HG03565 (cell line): ENCODE measurements at regions not wholly inside any gene's neighbourhood (a gene's known extent, or its start where the extent isn't known, plus 50 kb on each side); places are given as distances from the start of the nearest gene placed in this dataset.
"Not testable (repeated sequence)": the region's sequence is repeated elsewhere in the genome, so short reads cannot be mapped to it uniquely, and the experiment has no call there.

ENCODE experiments used
- ATAC-seq: cut with Tn5 transposase; IDR thresholded peaks from one replicate; pipeline ENCODE4 v1.9.1; 2021; ENCODE audit warnings: mild to moderate bottlenecking, moderate library complexity; ENCODE audit not compliant: unreplicated experiment

DNA sequence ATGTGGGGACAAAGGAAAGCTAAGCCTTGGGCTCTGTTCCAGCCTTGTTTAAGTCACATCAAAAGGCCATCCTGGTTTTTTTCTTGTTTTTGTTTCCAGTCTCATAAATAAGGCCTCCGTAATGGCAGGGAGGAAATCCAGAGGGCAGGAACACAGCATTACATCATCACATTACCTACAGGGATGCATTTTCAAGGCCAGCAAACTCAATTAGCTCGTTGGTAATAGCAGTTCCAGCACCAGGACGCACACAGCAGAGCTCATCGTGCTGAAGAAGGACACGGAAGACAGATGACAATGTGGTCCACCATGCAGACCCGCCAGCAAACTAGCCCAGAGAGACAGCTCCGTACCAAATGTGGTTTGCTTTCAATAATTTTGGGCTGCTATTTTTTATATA is 1209.2 kb downstream of the TYW1 start:
- ATAC-seq = no peak

DNA sequence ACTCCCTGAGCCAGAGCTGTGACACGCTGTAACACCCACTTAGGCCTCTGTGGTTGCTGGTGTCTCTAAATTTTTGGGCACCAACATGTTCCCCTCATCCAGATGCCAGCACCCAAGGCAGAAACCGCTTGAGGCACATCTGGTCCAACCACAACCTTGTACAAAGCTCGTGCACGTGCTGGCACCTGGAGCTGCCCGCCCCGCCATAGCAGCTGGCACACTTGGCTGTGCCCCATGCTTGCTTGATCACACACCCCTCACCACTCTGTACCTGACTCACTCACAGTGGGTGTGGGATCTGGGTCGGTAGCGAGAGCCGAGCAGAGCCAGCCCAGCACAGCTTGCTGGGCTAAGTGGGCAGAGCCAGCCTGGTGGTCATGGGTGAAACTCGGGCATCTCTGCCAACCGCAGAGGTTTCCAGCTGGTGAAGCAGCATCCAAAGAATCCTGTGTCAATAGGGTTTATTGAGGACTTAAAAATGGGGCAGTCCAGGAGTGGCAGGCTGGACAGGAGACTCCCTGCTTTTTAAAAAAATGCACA is 1210.4 kb downstream of the TYW1 start:
- no peak for ATAC-seq

DNA sequence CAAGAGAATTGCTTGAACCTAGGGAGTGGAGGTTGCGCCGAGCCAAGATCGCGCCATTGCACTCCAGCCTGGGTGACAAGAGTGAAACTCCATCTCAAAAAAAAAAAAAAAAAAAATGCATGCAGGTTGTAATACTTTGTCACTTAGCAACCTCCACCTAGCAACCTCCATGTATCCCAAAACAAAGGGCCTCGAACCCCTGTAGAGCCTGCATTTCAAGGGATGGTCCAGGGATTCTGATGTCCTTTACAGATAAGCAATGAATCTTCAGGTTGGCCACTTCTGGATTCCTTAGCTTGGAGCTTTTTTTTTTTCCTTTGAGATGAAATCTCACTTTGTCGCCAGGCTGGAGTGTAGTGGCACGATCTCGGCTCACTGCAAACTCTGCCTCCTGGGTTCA is 1211.0 kb downstream of the TYW1 start:
- ATAC-seq = no peak

DNA sequence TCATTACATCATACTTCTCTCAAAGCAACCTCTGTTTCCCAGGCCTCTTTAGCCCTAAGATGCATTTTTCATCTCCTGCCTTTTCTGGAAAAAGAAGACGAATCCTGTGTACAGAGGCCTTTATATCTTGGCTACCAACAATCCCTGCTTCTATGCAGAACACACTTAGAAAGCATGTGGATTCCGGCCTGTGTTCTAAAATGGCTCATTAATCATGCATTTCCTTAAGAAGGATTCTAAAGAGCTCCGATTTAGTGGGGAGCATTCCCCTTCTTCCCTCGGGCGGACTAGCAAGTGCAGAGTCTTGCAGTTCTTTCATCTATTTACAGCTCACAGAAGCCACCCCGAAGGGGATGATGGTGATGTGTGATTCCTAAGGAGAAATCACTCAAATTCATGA is 1212.9 kb downstream of the TYW1 start:
- no peak for ATAC-seq

DNA sequence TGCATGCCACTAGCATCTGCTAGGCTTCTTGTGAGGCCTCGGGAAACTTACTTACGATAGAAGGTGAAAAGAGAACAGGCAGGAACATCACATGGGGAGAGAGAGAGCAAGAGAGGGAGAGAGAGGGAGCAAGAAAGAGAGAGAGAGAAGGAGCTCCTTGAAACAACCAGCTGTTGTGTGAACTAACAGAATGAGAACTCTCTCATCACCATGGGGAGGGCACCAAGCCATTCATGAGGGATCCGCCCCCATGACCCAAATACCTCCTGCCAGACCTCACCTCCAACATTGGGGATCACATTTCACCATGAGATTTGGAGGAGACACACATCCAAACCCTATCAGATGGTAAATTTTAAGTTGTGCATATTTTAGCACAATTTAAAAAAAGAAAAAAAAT is 1217.2 kb downstream of the TYW1 start:
- no peak for ATAC-seq

DNA sequence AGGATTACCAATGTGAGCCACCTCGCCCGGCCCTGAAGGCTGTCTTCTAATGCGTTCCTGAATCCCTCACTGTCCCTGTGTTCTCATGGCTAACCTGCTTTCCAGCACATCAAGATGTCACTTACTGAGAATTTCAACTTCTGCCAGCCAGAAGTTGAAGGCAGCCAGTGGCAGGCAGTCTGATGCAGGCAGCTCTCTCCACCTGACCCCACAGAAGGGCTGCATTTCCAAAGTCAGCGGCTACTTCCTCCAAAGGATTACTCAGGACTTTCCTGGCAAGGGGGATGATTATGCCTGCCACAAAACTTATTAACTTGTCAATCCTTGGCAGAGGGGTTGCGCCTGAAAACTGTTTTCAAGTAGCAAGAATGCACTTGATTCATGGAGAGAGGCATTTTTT is 1219.4 kb downstream of the TYW1 start:
- no peak for ATAC-seq

DNA sequence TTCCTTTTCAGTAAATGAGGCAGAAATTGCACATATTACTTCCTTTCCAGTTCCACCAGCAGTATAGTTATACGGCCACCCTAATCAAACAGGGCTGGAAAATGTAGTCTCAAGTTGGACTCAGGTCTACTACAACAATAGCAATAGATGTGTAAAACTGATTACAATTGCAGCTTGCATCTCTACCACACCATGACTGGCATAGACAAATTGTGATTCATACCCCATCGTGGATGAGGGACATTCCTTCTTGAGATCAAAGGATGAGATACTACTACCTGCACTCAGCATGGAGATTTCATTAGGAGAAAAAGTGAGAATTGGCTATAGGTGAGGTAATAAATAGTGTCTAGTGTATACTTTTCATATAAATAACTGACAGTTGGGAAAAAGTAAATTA is 1220.8 kb downstream of the TYW1 start:
- ATAC-seq = no peak

DNA sequence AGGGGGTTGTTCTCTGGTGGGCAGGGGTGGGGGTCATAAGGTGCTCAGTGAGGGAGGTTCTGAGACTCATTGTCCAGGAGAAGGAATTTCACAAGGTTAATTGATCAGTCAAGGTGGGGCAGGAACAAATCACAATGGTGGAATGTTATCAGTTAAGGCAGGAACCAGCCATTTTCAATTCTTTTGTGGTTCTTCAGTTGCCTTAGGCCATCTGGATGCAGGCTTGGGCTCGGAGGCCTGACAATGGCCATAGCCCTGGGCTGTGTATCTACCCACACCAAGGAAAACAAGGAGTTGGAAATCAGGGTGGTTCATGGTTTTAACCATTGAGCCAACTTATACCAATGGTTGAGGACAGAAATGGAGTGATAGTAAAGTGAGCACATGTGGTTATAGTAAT is 1221.8 kb downstream of the TYW1 start:
- ATAC-seq = no peak

DNA sequence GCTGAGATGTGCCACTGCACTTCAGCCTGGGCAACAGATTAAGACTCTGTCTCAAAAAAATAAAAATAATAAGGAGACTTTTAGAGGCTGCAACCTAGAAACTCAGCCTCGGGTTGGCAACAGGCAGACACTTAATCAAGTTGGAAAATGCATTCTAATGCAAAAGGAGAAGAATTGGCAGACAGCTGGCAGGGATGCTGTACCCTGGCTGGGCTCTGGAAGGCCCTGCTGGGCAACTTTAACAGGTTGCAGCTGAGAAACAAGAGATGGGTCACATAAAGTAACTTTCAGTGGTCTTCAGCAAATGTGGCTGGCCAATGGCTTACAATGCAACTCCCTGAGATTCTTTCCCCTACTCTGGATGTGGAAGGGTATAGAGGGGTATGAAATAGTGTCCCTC is 1225.7 kb downstream of the TYW1 start:
- no peak for ATAC-seq

DNA sequence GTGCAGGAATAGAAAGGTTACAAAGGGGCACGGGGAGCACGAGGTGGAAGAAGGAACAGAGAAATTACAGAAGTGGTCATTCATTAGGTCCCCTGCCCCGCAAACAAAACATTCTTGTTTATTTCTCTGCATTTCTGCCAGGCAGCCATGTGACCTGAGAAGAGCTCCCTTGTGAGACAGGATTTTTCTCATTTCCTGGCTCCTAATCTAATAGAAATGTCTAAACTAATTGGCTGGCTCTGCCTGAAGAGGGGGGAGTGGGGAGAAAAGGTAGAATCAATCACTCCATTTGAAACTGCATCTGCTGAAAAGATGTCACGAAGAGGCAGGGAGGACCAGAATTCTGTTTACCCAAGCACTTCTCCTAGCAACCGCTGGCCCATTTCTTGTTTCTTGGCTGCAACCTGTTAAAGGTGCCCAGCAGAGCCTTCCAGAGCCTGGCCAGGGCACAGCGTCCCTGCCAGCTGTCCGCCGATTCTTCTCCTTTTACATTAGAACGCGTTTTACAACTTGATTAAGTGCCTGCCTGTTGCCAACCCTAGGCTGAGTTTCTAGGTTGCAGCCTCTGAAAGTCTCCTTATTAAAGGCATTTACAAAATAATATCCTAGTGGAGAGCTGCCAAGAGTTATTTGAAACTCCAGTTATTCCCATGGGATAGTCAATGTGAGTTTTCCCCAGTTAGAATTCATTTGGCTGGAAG is 1227.6 kb downstream of the TYW1 start:
- no peak for ATAC-seq

DNA sequence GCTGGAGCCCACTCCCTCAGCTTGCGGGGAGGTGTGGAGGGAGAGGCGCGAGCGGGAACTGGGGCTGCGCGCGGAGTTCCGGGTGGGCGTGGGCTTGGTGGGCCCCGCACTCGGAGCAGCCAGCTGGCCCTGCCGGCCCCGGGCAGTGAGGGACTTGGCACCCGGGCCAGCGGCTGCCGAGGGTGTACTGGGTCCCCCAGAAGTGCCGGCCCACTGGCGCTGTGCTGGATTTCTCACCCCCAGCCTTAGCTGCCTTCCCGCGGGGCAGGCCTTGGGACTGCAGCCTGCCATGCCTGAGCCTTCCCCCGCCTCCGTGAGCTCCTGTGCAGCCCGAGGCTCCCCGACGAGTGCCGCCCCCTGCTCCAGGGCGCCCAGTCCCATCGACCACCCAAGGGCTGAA is 1234.4 kb downstream of the TYW1 start:
- ATAC-seq = not testable (repeated sequence)

DNA sequence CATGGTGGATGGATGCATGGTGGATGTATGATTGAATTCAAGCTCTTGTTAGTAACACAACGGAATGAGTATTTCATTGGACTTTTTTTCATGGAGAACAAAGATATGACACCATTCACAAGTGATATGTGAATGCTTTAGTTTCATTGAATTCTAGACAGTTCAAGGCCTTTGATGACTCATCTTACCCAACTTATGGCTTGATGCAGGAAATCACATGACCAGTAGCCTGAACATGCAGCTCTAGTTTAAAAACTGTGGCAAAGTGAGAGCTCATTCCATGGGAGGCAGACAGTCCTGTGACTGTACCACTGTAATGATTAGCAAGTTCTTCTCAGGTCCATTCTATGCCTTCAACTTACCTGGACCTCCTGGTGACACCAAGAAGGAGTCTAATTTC is 1239.3 kb downstream of the TYW1 start:
- no peak for ATAC-seq

DNA sequence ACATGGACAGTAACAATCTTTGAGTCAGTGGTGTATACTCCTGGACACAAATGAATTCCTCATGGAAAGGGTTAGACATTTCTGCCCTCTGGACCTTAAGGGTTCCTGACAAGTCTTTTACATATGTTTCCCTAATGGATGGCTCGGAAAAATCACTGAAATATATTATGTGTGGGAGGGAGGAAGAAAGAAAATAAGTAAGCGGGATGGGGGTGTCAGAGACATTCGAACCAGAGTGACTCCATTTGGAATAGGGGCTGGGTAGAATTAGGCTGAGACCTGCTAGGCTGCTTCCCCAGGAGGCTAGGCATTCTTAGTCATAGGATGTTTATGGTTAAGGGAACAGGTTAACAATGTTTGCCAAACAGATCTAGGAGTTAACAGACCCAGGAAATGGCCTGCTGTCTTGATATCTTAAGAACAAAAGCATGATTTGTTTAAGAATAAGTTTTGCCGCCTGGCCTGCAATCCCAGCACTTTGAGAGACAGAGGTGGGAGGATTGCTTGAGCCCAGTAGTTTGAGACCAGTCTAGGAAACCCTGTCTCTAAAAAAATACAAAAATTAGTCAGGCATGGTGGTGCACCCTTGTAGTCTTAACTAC is 1241.7 kb downstream of the TYW1 start:
- no peak for ATAC-seq

DNA sequence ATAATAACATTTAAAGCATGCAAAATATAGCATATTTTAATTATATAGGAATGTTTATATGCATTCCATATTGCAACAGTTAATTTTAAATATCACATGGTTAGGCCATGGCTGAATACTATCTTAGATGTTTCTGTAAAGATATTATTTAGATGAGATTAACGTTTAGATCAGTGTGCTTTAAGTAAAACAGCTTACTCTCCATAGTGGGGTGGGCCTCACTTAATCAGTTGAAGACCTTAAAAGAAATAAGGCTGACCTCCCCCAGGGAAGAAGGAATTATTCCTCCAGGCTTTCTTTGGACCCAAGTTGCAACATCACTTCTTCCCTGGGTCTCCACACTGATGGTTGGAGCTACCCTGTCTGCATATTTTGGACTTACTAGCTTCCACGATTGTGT is 1246.5 kb downstream of the TYW1 start:
- no peak for ATAC-seq

DNA sequence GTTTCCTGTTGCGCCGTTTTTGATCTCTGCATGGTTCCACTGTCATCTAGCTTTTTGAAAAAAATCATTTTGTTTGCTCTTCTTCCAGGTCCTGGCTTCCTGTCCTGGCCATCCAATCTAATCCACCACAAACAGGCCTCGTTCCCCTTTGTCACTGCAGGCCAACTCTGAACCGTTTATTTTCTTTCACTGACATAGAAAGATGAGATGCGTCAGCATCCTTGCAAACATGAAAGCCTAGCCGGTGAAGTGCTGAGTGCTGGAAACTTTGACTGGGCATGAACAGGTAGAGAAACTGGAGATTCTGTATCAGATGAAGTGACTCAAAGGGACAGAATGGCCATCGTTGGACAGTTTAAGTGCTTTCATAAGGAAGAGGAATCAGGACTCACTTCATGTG is 1247.8 kb downstream of the TYW1 start:
- ATAC-seq = no peak

DNA sequence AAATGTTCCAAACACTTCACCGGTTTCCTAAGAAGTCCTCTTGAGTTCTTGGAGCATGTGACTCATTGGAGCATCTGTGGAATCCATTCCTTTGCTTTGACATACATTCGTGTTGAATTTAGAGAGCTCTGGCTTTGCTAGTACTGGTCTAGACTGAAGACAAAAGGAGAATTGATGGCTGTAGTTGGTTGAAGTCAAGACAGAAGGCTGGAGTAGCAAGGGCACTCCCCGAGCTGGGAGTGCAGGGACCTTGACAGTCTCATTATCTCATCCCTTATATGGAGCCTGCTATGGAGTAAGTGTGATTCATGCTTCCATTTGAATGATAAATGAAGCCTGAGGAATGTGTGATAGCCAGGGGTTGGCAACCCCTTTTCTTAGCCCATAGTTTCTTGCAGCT is 1249.1 kb downstream of the TYW1 start:
- ATAC-seq = no peak

DNA sequence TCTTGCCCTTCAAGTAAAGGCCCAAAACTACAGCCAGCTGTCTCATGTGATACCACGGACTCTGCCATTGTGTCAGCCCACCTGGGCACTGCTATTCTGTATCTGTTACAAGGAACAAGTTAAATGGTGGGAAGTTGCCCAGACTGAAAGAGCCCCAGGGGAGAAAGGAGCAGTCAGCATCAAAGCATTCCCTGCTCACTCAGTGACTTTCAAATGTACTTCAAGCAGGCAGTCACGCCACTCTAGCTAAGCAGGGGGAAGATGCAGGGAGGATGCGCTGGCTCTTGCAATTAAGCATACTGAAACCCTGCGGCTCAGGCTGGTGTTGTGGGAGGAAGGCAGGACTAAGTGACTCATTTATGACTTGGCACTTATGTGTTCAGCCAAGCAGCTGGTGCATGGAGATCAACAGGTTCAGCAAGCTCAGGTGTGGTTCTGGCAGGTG is 1249.6 kb downstream of the TYW1 start:
- ATAC-seq = no peak

DNA sequence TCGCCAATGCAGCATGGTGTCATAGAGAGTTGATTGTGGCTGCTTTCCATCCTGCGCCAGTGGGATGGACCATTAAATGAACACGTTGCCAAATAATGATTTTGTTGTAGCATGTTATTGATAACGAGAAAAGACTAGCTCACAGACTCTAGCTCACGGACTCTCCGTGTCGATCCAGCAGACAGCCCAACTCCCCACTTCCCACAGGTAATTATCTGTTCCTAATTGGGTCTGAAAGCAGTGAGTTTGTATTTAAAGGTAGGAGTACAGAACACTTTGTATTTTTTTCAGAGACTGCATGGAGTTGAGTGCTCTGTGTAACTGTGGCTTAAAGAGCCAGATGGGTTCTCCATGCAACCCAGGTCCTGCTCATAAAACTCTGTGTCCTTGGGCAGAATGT is 1250.5 kb downstream of the TYW1 start:
- no peak for ATAC-seq

DNA sequence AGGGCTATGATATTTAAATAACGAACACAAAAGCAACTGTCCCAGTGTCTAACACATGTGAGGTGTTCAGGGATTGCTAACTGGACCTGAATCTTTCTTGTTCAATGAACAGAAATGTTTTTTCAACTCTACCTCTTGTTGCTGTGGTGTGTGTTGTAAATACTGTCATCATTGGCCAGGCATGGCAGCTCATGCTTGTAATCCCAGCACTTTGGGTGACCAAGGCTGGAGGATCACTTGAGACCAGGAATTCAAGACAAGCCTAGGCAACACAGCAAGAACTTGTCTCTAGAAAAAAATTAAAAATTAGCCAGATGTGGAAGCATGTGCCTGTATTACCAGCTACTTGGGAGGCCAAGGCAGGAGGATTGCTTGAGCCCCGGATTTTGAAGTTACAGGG is 1250.9 kb downstream of the TYW1 start:
- no peak for ATAC-seq

DNA sequence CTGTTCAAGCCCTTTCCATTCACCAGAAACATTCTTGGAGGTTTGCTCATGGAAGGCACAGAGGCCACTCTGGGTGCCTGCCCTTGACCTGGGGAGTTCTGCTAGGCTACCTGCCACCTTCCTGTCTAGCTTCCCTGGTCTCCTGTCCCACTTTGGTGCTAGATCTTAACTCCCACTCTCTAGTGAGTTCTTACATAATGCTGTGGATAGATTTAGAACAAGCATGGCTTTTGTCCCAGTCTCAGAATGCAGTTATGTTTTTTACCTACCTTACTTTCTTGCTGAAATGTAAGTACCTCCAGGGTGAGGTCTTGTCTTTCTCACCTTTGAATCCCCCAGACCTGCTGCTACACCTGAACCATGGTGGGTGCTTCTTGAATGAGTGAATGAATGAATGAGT is 1252.3 kb downstream of the TYW1 start:
- ATAC-seq = no peak

DNA sequence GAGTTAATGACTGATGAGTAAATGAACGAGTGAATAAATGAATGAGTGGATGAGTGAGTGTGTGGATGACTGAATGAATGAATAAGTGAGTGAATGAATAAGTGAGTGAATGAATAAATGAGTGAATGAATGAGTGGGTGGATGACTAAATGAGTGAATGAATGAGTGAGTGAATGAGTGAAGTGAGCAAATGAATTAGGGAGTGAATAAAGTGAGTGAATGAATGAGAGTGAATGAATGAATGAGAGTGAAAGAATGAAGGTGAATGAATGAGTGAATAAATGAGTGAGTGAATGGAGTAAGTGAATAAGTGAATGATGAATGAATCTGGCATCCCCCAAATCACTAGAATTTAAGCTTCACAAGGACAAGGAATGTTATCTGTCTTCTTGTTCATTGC is 1253.0 kb downstream of the TYW1 start:
- ATAC-seq = no peak

DNA sequence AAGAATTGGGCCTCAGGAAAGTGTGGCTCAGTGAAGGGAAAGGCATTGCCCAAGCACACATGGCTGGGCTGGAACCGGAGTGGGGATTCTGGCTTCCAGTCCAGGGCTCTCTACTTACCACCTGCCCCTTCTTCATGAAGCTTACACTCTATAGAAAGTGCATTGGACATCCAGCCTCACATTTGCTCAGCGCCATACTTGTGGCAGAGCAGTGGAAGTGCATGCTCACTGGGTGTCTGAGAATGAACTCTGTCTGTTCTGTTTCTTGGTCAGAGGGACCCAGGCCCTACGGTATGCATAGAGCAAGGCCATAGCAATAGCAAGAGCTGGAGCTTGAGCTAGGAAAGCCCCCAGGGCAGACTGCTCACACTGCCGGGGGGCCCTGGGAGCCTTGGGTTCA is 1253.5 kb downstream of the TYW1 start:
- ATAC-seq = no peak

DNA sequence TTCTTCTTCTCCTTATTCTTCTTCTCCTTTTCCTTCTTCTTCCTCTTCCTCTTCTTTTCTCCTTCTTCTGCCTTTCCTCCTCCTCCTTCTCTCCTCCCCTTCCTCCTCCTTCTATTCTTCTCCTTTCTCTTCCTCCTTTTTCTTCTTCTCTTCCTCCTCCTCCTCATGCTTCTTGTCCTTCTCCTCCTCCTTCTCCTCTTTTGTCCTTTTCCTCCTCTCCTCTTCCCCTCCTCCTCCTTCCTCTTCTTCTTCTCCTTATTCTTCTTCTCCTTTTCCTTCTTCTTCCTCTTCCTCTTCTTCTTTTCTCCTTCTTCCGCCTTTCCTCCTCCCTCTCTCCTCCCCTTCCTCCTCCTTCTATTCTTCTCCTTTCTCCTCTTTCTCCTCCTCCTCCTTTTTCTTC is 1258.2 kb downstream of the TYW1 start:
- ATAC-seq = not testable (repeated sequence)
